ENCODE measurements at regions not wholly inside any gene's neighbourhood (a gene's known extent, or its start where the extent isn't known, plus 50 kb on each side); places are given as distances from the start of the nearest gene placed in this dataset.
"Not testable (repeated sequence)": the region's sequence is repeated elsewhere in the genome, so short reads cannot be mapped to it uniquely, and the experiment has no call there.

- DNase-seq (ENCODE audit: low read depth in 2 of 2) = no peak
Measured at GRCh38 chr5:106699198-106699597, 971.5 kb downstream of the EFNA5 start.

GRCh38 chr5:106698169-106698568 is 972.6 kb downstream of the EFNA5 start:
- DNase-seq (ENCODE audit: low read depth in 2 of 2) = no peak

GRCh38 chr5:106691701-106692100 is 979.0 kb downstream of the EFNA5 start:
- DNase-seq (ENCODE audit: low read depth in 2 of 2) = no peak

GRCh38 chr5:106690585-106690984 is 980.2 kb downstream of the EFNA5 start:
- no peak for DNase-seq (ENCODE audit: low read depth in 2 of 2)

GRCh38 chr5:106680330-106680729 is 990.4 kb downstream of the EFNA5 start:
- DNase-seq (ENCODE audit: low read depth in 2 of 2) = no peak

- DNase-seq (ENCODE audit: low read depth in 2 of 2) = no peak
Measured at GRCh38 chr5:106677057-106677456, 993.7 kb downstream of the EFNA5 start.

GRCh38 chr5:106675687-106676086 is 995.0 kb downstream of the EFNA5 start:
- no peak for DNase-seq (ENCODE audit: low read depth in 2 of 2)

GRCh38 chr5:106673941-106674340 is 996.8 kb downstream of the EFNA5 start:
- DNase-seq (ENCODE audit: low read depth in 2 of 2) = no peak

GRCh38 chr5:106661866-106662265 is 1008.9 kb downstream of the EFNA5 start:
- no peak for DNase-seq (ENCODE audit: low read depth in 2 of 2)

- DNase-seq (ENCODE audit: low read depth in 2 of 2) = no peak
Measured at GRCh38 chr5:106660681-106661080, 1010.1 kb downstream of the EFNA5 start.

- DNase-seq (ENCODE audit: low read depth in 2 of 2) = no peak
Measured at GRCh38 chr5:106658150-106658549, 1012.6 kb downstream of the EFNA5 start.

GRCh38 chr5:106656821-106657220 is 1013.9 kb downstream of the EFNA5 start:
- DNase-seq (ENCODE audit: low read depth in 2 of 2) = no peak

GRCh38 chr5:106649031-106649430 is 1021.7 kb downstream of the EFNA5 start:
- DNase-seq (ENCODE audit: low read depth in 2 of 2) = no peak

- DNase-seq (ENCODE audit: low read depth in 2 of 2) = peak in 1 of 2 experiments; percentile 5
Measured at GRCh38 chr5:106648401-106648800, 1022.3 kb downstream of the EFNA5 start.

- DNase-seq (ENCODE audit: low read depth in 2 of 2) = no peak
Measured at GRCh38 chr5:106646106-106646505, 1024.6 kb downstream of the EFNA5 start.

GRCh38 chr5:106640511-106640910 is 1030.2 kb downstream of the EFNA5 start:
- DNase-seq (ENCODE audit: low read depth in 2 of 2) = no peak

- no peak for DNase-seq (ENCODE audit: low read depth in 2 of 2)
Measured at GRCh38 chr5:106639488-106639887, 1031.2 kb downstream of the EFNA5 start.

GRCh38 chr5:106637275-106637674 is 1033.5 kb downstream of the EFNA5 start:
- no peak for DNase-seq (ENCODE audit: low read depth in 2 of 2)

- peak; percentile 14 to 19 for DNase-seq (ENCODE audit: low read depth in 2 of 2)
Measured at GRCh38 chr5:106634375-106634774, 1036.4 kb downstream of the EFNA5 start.

GRCh38 chr5:106633825-106634224 is 1036.9 kb downstream of the EFNA5 start:
- DNase-seq (ENCODE audit: low read depth in 2 of 2) = no peak

- not testable (repeated sequence) for DNase-seq (ENCODE audit: low read depth in 2 of 2)
Measured at GRCh38 chr5:106628456-106628855, 1042.3 kb downstream of the EFNA5 start.

GRCh38 chr5:106610041-106610440 is 1060.7 kb downstream of the EFNA5 start:
- no peak for DNase-seq (ENCODE audit: low read depth in 2 of 2)

GRCh38 chr5:106601620-106602019 is 1069.1 kb downstream of the EFNA5 start:
- no peak for DNase-seq (ENCODE audit: low read depth in 2 of 2)

- no peak for DNase-seq (ENCODE audit: low read depth in 2 of 2)
Measured at GRCh38 chr5:106600803-106601202, 1069.9 kb downstream of the EFNA5 start.

- DNase-seq (ENCODE audit: low read depth in 2 of 2) = no peak
Measured at GRCh38 chr5:106595864-106596263, 1074.9 kb downstream of the EFNA5 start.

Measured in fibroblast of skin of left biceps (primary cell).